Gastroesophageal sphincter (tissue), 4 donors: ENCODE measurements at regions not wholly inside any gene's neighbourhood (a gene's known extent, or its start where the extent isn't known, plus 50 kb on each side); places are given as distances from the start of the nearest gene placed in this dataset.

Experiments used
- ATAC-seq: fragments of 150-250 bp; one replicate; pipeline ENCODE4 v1.9.1; 2016; ENCODE audit warnings: mild to moderate bottlenecking, moderate library complexity
- H3K27ac ChIP-seq, 4 donors: fragments of 200-600 bp; sonication (generic) in 3 of 4; 1 replicate in 3 of 4; 2 replicates in 1 of 4; pipeline ENCODE4 v1.5.1; 2016 to 2019
- H3K27me3 ChIP-seq: fragments of 200-600 bp; sonication (generic); one replicate; pipeline ENCODE4 v1.5.1; 2019
- H3K36me3 ChIP-seq, 2 donors: fragments of 200-600 bp; sonication (generic); one replicate each; pipeline ENCODE4 v1.5.1; 2019; ENCODE audit warnings: control low read depth in 1 of 2
- H3K4me1 ChIP-seq, 3 donors: fragments of 200-600 bp; sonication (generic); 1 replicate in 2 of 3; 2 replicates in 1 of 3; pipeline ENCODE4 v1.5.1; 2016 to 2019; ENCODE audit warnings: control low read depth in 2 of 3
- H3K4me3 ChIP-seq, 2 donors: fragments of 200-600 bp; sonication (generic); one replicate each; pipeline ENCODE4 v1.5.1; 2019; ENCODE audit warnings: mild to moderate bottlenecking in 1 of 2, moderate library complexity in 1 of 2
- H3K9me3 ChIP-seq, 3 donors: fragments of 200-600 bp; sonication (generic); one replicate each; pipeline ENCODE4 v1.5.1; 2017 to 2019; ENCODE audit warnings: control low read depth in 2 of 3
- EP300 ChIP-seq: sonication (generic); formaldehyde crosslinking; IDR thresholded peaks from one replicate; pipeline ENCODE4 v1.6.1; 2017; ENCODE audit warnings: antibody characterized with exemption, mild to moderate bottlenecking
- POLR2A ChIP-seq, 2 donors: fragments of 450-650 bp; IDR thresholded peaks; one replicate each; pipeline ENCODE4 v1.6.1; 2017; ENCODE audit warnings: antibody characterized with exemption in 2 of 2, mild to moderate bottlenecking in 2 of 2, moderate library complexity in 1 of 2
- POLR2AphosphoS5 ChIP-seq: sonication (generic); formaldehyde crosslinking; IDR thresholded peaks from one replicate; pipeline ENCODE4 v1.6.1; 2017; ENCODE audit warnings: antibody characterized with exemption
- WGBS, 2 donors: methylation state at CpG; one replicate each; pipeline ENCODE4 v1.1.5; 2018; ENCODE audit warnings: low coverage in 1 of 2; 5-methylcytosine and 5-hydroxymethylcytosine counted together
- TF ChIP-seq, protein P1 (sequence below), 4 experiments: fragments of 200-600 bp in 2 of 4; fragments of 450-650 bp in 2 of 4; sonication (generic) in 1 of 4; IDR thresholded peaks; one replicate each; pipeline ENCODE4 v1.5.1; 2017 to 2019; ENCODE audit warnings: antibody characterized with exemption in 4 of 4, mild to moderate bottlenecking in 2 of 4, moderate library complexity in 2 of 4

DNA sequence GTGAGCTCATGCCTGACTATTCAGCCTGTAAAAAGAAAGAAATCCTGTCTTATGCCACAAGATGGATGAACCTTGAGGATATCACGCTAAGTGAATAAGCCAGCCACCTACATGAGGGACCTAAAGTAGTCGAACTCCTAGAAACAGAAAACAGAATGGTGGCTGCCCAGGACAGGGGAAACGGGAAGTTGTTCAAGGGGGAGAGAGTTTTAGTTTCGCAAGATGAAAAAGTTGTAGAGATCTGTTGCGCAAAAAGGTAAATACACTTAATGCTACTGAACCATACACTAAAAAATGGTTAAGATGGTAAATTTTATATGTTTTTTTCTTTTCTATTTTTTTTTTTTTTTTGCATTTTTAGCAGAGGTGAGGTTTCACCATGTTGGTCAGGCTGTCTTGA lies 74.1 kb upstream of the RALY start:
- ATAC-seq: no peak
- H3K27me3 ChIP-seq: no peaks in the 10 kb centered on the region
- no peak overlapping the region for H3K4me3 ChIP-seq
- 80 to 92% methylated on average over 5 of the region's 5 CpGs for WGBS, 2 donors
- H3K4me1 ChIP-seq: no peaks in the 10 kb centered on the region
- H3K9me3 ChIP-seq: no peaks in the 10 kb centered on the region
- no peaks in the 10 kb centered on the region for H3K36me3 ChIP-seq
- TF ChIP-seq, protein P1, sequence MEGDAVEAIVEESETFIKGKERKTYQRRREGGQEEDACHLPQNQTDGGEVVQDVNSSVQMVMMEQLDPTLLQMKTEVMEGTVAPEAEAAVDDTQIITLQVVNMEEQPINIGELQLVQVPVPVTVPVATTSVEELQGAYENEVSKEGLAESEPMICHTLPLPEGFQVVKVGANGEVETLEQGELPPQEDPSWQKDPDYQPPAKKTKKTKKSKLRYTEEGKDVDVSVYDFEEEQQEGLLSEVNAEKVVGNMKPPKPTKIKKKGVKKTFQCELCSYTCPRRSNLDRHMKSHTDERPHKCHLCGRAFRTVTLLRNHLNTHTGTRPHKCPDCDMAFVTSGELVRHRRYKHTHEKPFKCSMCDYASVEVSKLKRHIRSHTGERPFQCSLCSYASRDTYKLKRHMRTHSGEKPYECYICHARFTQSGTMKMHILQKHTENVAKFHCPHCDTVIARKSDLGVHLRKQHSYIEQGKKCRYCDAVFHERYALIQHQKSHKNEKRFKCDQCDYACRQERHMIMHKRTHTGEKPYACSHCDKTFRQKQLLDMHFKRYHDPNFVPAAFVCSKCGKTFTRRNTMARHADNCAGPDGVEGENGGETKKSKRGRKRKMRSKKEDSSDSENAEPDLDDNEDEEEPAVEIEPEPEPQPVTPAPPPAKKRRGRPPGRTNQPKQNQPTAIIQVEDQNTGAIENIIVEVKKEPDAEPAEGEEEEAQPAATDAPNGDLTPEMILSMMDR (IDR thresholded peaks at IDR 0.05): no peak
- H3K27ac ChIP-seq: no peak overlapping the region

DNA sequence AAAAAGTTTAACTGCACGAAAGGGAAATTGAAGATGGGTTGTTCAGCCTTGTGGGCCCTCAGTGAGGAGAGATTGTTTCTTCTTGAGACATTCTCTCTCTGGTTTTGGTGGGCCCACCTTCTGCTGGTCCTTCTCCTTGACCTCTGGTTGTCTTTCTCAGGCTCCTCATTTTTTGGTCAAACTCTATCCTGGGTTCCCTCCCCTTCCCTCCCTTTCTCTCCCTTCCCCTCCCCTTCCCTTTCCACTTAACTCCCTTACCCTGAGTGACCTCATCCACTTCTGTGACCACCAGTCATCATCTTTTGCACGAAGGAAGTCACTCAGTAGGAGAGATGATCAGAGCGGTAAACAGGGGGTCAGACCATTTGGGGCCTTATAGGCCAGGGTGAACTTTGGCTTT lies 71.5 kb upstream of the RALY start:
- H3K36me3 ChIP-seq: no peaks in the 10 kb centered on the region
- no peak overlapping the region for H3K4me3 ChIP-seq
- WGBS, 2 donors: 62 to 82% methylated on average over 1 to 3 of the region's 3 CpGs
- no peak for TF ChIP-seq EP300
- no peak for TF ChIP-seq POLR2A (IDR thresholded peaks at IDR 0.05)
- TF ChIP-seq POLR2AphosphoS5: no peak
- TF ChIP-seq, protein P1 (IDR thresholded peaks at IDR 0.05): no peak
- no peaks in the 10 kb centered on the region for H3K27me3 ChIP-seq
- no peaks in the 10 kb centered on the region for H3K4me1 ChIP-seq
- ATAC-seq: no peak
- H3K9me3 ChIP-seq: no peaks in the 10 kb centered on the region
- H3K27ac ChIP-seq: no peak overlapping the region

DNA sequence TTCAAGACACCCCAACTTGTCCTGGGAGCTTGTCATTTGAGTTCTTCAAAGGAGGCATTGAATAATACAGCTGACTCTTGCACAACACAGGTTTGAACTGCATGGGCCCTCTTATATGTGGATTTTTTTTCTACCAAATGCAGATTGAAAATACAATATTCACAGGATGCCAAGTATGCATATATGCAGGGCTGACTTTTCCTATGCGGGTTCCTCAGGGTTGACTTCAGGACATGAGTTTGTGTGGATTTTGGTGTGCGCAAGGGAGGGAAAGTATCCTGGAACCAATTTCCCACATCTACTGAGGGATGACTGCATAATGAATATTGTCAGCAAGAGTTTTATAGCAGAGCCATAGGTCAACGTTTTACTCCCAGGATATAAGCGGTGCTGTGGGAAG lies 70.0 kb upstream of the RALY start:
- Histone ChIP-seq H3K4me3 (no peak overlapping the region), H3K36me3 (no peaks in the 10 kb centered on the region), H3K4me1 (no peaks in the 10 kb centered on the region), H3K9me3 (no peaks in the 10 kb centered on the region), H3K27me3 (no peaks in the 10 kb centered on the region), H3K27ac (no peak overlapping the region)
- 83 to 93% methylated on average over 2 to 4 of the region's 4 CpGs for WGBS, 2 donors
- no peak for ATAC-seq
- TF ChIP-seq, protein P1 (IDR thresholded peaks at IDR 0.05): no peak
- TF ChIP-seq EP300 (no peak), POLR2AphosphoS5 (no peak), POLR2A (IDR thresholded peaks at IDR 0.05) (no peak)

DNA sequence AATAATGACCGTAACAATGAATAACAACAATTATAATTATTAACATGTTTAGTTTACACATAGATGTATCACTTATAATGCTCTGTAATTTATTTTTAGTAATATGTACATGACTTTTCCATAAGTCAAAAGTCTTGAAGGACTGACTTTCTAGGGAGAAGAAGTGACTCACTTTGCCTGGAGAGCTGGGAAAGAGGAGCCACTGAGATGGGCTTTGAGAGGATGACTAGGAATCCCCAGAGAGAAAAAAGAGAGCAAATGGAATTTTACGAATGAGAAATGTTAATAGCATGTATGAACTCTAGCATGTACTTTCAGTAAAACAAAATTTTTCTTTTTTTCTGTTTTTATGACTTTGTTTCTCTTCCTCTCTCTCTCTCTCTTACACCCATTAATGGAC lies 67.8 kb upstream of the RALY start:
- Histone ChIP-seq H3K4me3 (no peak overlapping the region), H3K9me3 (no peaks in the 10 kb centered on the region), H3K27ac (no peak overlapping the region), H3K36me3 (no peaks in the 10 kb centered on the region), H3K27me3 (no peaks in the 10 kb centered on the region), H3K4me1 (no peaks in the 10 kb centered on the region)
- ATAC-seq: no peak
- TF ChIP-seq POLR2AphosphoS5: no peak
- TF ChIP-seq, protein P1 (IDR thresholded peaks at IDR 0.05): no peak
- TF ChIP-seq EP300: no peak
- no peak for TF ChIP-seq POLR2A (IDR thresholded peaks at IDR 0.05)
- 78 to 85% methylated on average over 2 of the region's 2 CpGs for WGBS, 2 donors

DNA sequence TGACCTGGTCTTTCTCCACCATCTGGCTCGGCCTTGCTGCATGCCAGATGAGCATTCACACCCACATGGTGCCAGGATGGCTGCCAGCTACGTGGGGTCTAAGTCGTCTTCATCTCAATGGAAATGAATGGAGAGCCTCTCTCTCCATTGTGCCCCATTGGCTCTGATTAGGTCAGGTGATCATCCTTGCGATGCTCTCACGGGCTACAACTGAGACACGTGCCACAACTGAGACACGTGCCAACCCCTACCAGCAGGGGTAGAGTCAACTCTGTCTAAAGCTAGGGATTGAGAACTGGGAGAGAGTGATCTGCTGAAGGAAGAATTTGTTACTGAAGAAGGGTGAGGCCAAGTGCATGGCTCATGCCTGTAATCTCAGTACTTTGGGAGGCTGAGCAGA lies 67.3 kb upstream of the RALY start:
- 72% methylated on average over 2 of the region's 7 CpGs; no CpG with 5 or more reads in 1 of the 2 donors for WGBS, 2 donors
- Histone ChIP-seq H3K36me3 (no peaks in the 10 kb centered on the region), H3K4me1 (no peaks in the 10 kb centered on the region), H3K27ac (no peak overlapping the region), H3K9me3 (no peaks in the 10 kb centered on the region), H3K4me3 (no peak overlapping the region), H3K27me3 (no peaks in the 10 kb centered on the region)
- TF ChIP-seq, protein P1 (IDR thresholded peaks at IDR 0.05): no peak
- TF ChIP-seq POLR2AphosphoS5 (no peak), EP300 (no peak), POLR2A (IDR thresholded peaks at IDR 0.05) (no peak)
- ATAC-seq: no peak
